Fibroblast of the aortic adventitia (primary cell): ENCODE measurements at regions not wholly inside any gene's neighbourhood (a gene's known extent, or its start where the extent isn't known, plus 50 kb on each side); places are given as distances from the start of the nearest gene placed in this dataset.

ENCODE experiments used
- DNase-seq: peaks from one replicate; pipeline ENCODE4 v3.0.0-alpha.2; 2010; ENCODE audit warnings: low read depth
- H3K4me3 ChIP-seq: 2 replicates; pipeline ENCODE4 v1.5.1; 2011; ENCODE audit warnings: low read depth, mild to moderate bottlenecking, control low read depth, low read length, moderate library complexity
- CTCF ChIP-seq: IDR thresholded peaks from 2 replicates; pipeline ENCODE4 v1.5.1; 2011; ENCODE audit warnings: mild to moderate bottlenecking, low read length, control low read depth, inconsistent platforms; ENCODE audit not compliant: insufficient read depth

DNA sequence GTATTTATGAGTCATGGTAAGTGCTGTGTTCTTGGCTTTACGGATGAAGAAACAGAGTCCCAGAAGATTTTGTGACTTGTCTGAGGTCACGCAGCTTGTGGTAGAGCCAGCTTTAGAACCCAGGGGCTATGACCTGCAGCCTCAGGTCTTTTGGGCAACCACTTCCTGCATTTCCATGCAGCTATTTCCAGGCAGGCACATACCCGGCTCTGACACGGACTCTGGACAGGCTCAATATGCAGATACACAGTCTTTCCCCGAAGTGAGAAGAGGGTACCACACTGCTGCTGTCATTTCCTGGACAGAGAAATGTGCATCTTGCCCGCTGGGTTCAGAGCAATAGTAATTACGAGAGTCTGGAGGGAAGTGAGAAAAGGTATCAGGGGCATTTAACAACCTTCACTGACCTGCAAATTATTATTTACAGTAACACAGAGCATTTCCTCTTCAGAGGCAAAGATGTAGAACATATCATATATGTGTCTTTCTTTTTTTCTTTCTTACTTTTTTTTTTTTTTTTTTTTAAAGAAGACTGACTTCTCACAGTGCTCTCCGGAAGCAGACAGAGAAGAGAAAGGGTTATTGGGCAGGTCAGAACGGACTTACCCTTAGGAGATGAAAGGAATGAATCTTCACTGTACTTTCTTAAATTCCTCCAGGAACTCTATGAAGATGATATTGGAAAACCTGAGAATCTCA lies 185.1 kb downstream of the CLIC5 start:
- no peak for TF ChIP-seq CTCF
- DNase-seq, result no peak
- no peak overlapping the region for H3K4me3 ChIP-seq

DNA sequence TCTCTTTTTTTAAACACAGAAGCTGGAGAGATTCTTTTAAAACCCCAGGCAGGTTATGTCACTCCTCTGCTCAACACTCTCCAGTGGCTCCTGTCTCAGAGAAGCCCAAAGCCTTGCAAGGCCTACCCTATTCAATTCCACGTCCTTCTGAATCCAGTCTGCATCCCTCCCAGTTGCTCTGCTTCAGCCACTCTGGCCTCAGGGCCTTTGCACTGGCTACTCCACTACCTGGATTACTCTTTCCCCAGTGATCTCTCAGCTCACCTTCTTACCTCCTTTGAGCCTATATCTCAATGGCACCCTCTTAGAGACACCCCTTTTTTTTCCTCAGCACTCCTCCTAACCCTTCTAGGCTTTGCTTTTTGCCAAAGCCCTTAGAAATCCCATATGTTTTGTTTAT lies 185.8 kb downstream of the CLIC5 start:
- no peak for DNase-seq
- H3K4me3 ChIP-seq, result no peak overlapping the region
- no peak for TF ChIP-seq CTCF

GRCh38 chr6:45827952-45828530 lies 187.6 kb downstream of the CLIC5 start:
- no peak for TF ChIP-seq CTCF
- no peak overlapping the region for H3K4me3 ChIP-seq
- DNase-seq, result no peak

DNA sequence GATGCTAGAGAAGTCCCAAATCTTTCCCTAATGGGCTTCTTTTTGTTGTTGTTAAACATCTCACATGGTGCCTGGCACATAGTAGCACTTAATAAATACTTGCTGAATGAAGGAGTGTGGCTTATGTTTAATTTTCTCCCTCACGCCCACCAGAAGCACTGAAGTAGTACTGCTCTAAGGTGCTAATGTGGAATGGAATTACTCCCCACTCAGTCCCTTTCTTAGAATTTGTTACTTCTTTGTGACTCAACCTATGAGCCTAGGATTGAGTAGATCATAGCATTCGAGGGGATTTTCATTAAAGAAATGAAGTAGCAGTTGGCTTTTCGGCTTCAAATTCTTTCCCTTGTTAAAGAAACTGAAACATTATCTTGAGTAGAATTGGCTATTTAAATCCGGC lies 192.8 kb downstream of the CLIC5 start:
- TF ChIP-seq CTCF, result no peak
- H3K4me3 ChIP-seq, result no peak overlapping the region
- DNase-seq, result no peak

DNA sequence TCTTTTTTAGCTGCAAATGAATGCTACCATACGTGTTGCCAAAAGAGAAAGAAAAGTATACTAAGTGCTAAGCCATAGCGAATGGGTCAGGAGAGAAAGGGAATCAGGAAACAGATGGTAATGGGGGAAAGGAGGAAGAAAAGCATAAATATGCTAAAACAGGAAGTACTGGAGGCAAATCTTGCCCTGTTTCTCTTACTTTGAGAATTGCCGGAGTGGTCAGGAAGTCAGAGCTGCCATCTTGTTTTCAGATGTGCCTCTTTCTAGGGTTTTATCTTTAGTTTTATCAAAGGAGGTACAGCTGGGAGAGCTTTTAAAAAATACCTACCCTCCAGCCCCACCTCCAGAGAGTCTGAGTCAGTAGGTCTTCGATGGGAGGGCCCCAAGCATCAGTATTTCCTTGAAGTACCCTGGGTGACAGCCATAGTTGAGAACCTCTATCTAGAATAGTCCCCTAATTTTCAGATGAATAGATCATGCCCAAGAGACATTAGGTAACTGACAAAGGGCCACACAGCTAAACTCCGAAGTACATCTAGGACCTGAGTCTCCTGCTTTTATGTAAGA lies 193.3 kb downstream of the CLIC5 start:
- DNase-seq, result no peak
- TF ChIP-seq CTCF, result no peak
- no peak overlapping the region for H3K4me3 ChIP-seq

- no peak for DNase-seq
- no peak overlapping the region for H3K4me3 ChIP-seq
- no peak for TF ChIP-seq CTCF
Measured at GRCh38 chr6:45818655-45819054, 197.0 kb downstream of the CLIC5 start.
